H9 (cell line): ENCODE measurements at regions not wholly inside any gene's neighbourhood (a gene's known extent, or its start where the extent isn't known, plus 50 kb on each side); places are given as distances from the start of the nearest gene placed in this dataset.

Source experiments
- DNase-seq: peaks from one replicate; pipeline ENCODE4 v3.0.0-alpha.2; 2017
- H2AFZ ChIP-seq: one replicate; pipeline ENCODE4 v1.6.1; 2013; ENCODE audit warnings: mild to moderate bottlenecking, low read length, control low read depth, moderate library complexity
- H2AK5ac ChIP-seq: 2 replicates; pipeline ENCODE4 v1.6.1; 2013; ENCODE audit warnings: low read length, control low read depth, mixed read lengths; ENCODE audit not compliant: insufficient read length
- H2BK120ac ChIP-seq: one replicate; pipeline ENCODE4 v1.6.1; 2013; ENCODE audit warnings: low read depth, mild to moderate bottlenecking, low read length, control low read depth, inconsistent platforms; ENCODE audit not compliant: poor library complexity, severe bottlenecking
- H2BK12ac ChIP-seq: 2 replicates; pipeline ENCODE4 v1.6.1; 2013; ENCODE audit warnings: low read length, control low read depth, mixed read lengths, low read depth; ENCODE audit not compliant: insufficient read length
- H2BK15ac ChIP-seq: 2 replicates; pipeline ENCODE4 v1.6.1; 2013; ENCODE audit warnings: low read depth, low read length, control low read depth
- H2BK20ac ChIP-seq: one replicate; pipeline ENCODE4 v1.6.1; 2013; ENCODE audit warnings: low read depth, mild to moderate bottlenecking, low read length, control low read depth, inconsistent platforms; ENCODE audit not compliant: poor library complexity, severe bottlenecking
- H2BK5ac ChIP-seq: 2 replicates; pipeline ENCODE4 v1.6.1; 2013; ENCODE audit warnings: low read length, control low read depth, mixed read lengths; ENCODE audit not compliant: insufficient read length
- H3K14ac ChIP-seq: 2 replicates; pipeline ENCODE4 v1.6.1; 2013; ENCODE audit warnings: low read length, control low read depth; ENCODE audit not compliant: insufficient read depth
- H3K18ac ChIP-seq: 2 replicates; pipeline ENCODE4 v1.6.1; 2013; ENCODE audit warnings: low read depth, mild to moderate bottlenecking, mixed read lengths, low read length, control low read depth; ENCODE audit not compliant: insufficient read length
- H3K23ac ChIP-seq: 2 replicates; pipeline ENCODE4 v1.6.1; 2013; ENCODE audit warnings: low read length, control low read depth, mixed read lengths, low read depth; ENCODE audit not compliant: insufficient read length
- H3K23me2 ChIP-seq: 2 replicates; pipeline ENCODE4 v1.6.1; 2013; ENCODE audit warnings: low read depth, mild to moderate bottlenecking, mixed read lengths, low read length, control low read depth; ENCODE audit not compliant: insufficient read length, poor library complexity, severe bottlenecking
- H3K27ac ChIP-seq: 2 replicates; pipeline ENCODE4 v1.5.1; 2013; ENCODE audit warnings: low read length, control low read depth, mixed read lengths, low read depth; ENCODE audit not compliant: insufficient read length
- H3K27me3 ChIP-seq: 2 replicates; pipeline ENCODE4 v1.6.1; 2013; ENCODE audit warnings: low read length, control low read depth, inconsistent platforms; ENCODE audit not compliant: insufficient read depth
- H3K4ac ChIP-seq: 2 replicates; pipeline ENCODE4 v1.6.1; 2013; ENCODE audit warnings: low read depth, mild to moderate bottlenecking, control low read depth, inconsistent platforms, low read length, moderate library complexity
- H3K4me1 ChIP-seq: 2 replicates; pipeline ENCODE4 v1.6.1; 2013; ENCODE audit warnings: low read length, control low read depth, inconsistent platforms; ENCODE audit not compliant: insufficient read depth
- H3K4me2 ChIP-seq: 2 replicates; pipeline ENCODE4 v1.6.1; 2013; ENCODE audit warnings: low read length, control low read depth, mixed read lengths; ENCODE audit not compliant: insufficient read length, insufficient read depth
- H3K56ac ChIP-seq: 2 replicates; pipeline ENCODE4 v1.6.1; 2013; ENCODE audit warnings: low read depth, mild to moderate bottlenecking, mixed read lengths, low read length, control low read depth; ENCODE audit not compliant: insufficient read length
- H3K79me1 ChIP-seq: 2 replicates; pipeline ENCODE4 v1.6.1; 2013; ENCODE audit warnings: low read depth, mild to moderate bottlenecking, moderate library complexity, low read length, control low read depth, inconsistent platforms; ENCODE audit not compliant: insufficient read depth, poor library complexity, severe bottlenecking
- H3K79me2 ChIP-seq: 2 replicates; pipeline ENCODE4 v1.6.1; 2013; ENCODE audit warnings: low read length, control low read depth, inconsistent platforms; ENCODE audit not compliant: insufficient read depth
- H3K9ac ChIP-seq: 2 replicates; pipeline ENCODE4 v1.6.1; 2013; ENCODE audit warnings: low read length, control low read depth, mixed read lengths; ENCODE audit not compliant: insufficient read length; ENCODE audit errors: extremely low read depth
- H3K9me3 ChIP-seq: one replicate; pipeline ENCODE4 v1.6.1; 2013; ENCODE audit warnings: low read depth, low read length, inconsistent platforms; ENCODE audit not compliant: control insufficient read depth
- H3T11ph ChIP-seq: one replicate; pipeline ENCODE4 v1.6.1; 2013; ENCODE audit warnings: mild to moderate bottlenecking, low read length, control low read depth, inconsistent platforms
- H4K20me1 ChIP-seq: one replicate; pipeline ENCODE4 v1.6.1; 2013; ENCODE audit not compliant: control insufficient read depth, insufficient read length, insufficient read depth
- H4K5ac ChIP-seq: 2 replicates; pipeline ENCODE4 v1.6.1; 2013; ENCODE audit warnings: low read depth, mild to moderate bottlenecking, mixed read lengths, low read length, control low read depth; ENCODE audit not compliant: insufficient read length
- H4K8ac ChIP-seq: replicated peaks from 2 replicates; pipeline ENCODE4 v1.6.1; 2013; ENCODE audit warnings: low read length, control low read depth, mixed read lengths, low read depth; ENCODE audit not compliant: insufficient read length
- H4K91ac ChIP-seq: 2 replicates; pipeline ENCODE4 v1.6.1; 2013; ENCODE audit warnings: low read depth, mild to moderate bottlenecking, moderate library complexity, mixed read lengths, low read length, control low read depth; ENCODE audit not compliant: insufficient read length
- H3K27ac Mint-ChIP-seq, 3 experiments: 2 replicates in 2 of 3; 3 replicates in 1 of 3; pipeline ENCODE4 v1.8.0; 2020 to 2021; ENCODE audit warnings: mixed read lengths in 3 of 3, mild to moderate bottlenecking in 1 of 3, moderate library complexity in 1 of 3
- H3K27me3 Mint-ChIP-seq: 2 replicates; pipeline ENCODE4 v1.8.0; 2021; ENCODE audit warnings: low read depth, mild to moderate bottlenecking, moderate library complexity, mixed read lengths
- H3K36me3 Mint-ChIP-seq, 3 experiments: 2 replicates in 2 of 3; 3 replicates in 1 of 3; pipeline ENCODE4 v1.8.0; 2020 to 2021; ENCODE audit warnings: low read depth in 3 of 3, mixed read lengths in 3 of 3; ENCODE audit not compliant: insufficient read depth in 1 of 3
- H3K4me1 Mint-ChIP-seq, 2 experiments: 2 replicates each; pipeline ENCODE4 v1.8.0; 2020; ENCODE audit warnings: mixed read lengths in 2 of 2
- H3K4me3 Mint-ChIP-seq, 2 experiments: 2 replicates in 1 of 2; 3 replicates in 1 of 2; pipeline ENCODE4 v1.8.0; 2020 to 2021; ENCODE audit warnings: mild to moderate bottlenecking in 2 of 2, mixed read lengths in 2 of 2, moderate library complexity in 1 of 2
- H3K9me3 Mint-ChIP-seq, 2 experiments: 2 replicates in 1 of 2; 3 replicates in 1 of 2; pipeline ENCODE4 v1.8.0; 2020; ENCODE audit warnings: mild to moderate bottlenecking in 2 of 2, mixed read lengths in 2 of 2, moderate library complexity in 1 of 2
- WGBS: extraction: QIAGEN DNeasy Blood & Tissue Kit; methylation state at CpG from one replicate; pipeline ENCODE4 v1.1.7; 2013; ENCODE audit warnings: missing lambda C conversion rate, low lambda C conversion rate, mixed read lengths; ENCODE audit not compliant: insufficient read length; ENCODE audit errors: extremely low coverage; 5-methylcytosine and 5-hydroxymethylcytosine counted together
- TF ChIP-seq, protein P1 (sequence below): fragments of 200-600 bp; sonication (generic); conservative IDR thresholded peaks from 3 replicates; pipeline ENCODE4 v1.8.0; 2021; ENCODE audit warnings: antibody characterized with exemption, mild to moderate bottlenecking

DNA sequence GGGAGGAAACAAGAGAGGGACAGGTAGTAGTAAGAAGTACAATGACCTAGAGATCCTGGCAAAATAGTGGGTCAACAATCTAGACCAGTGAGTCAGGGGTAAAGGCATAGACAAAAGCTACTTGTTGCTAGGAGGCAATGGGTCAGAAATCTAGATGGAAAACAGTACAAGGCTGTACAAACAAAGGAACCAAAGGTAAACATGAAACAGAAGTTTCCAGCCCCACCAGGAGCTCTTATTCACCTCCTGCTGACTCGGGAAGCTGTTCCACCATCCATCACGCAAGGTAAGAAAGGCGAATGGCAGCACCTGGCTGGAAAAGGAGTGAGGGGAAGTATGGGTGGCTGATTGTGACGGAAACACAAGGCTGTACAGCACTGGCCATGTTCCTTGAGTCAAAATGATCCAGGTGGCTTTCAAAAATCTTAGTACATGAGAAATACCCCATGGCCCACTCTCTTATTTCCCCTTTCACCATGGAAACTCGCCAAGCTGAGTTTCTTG is 70.5 kb upstream of the RAI14 start:
- H3K23me2 ChIP-seq, result no peaks in the 10 kb centered on the region
- no peak overlapping the region for H2BK5ac ChIP-seq
- no peak overlapping the region for H4K5ac ChIP-seq
- H3K56ac ChIP-seq, result no peak overlapping the region
- no peak overlapping the region for H3K23ac ChIP-seq
- peaks cover 16 to 26% of the 10 kb centered on the region in 2 experiments for H3K4me1 Mint-ChIP-seq
- no peak overlapping the region for H2BK20ac ChIP-seq
- H3K27me3 ChIP-seq, result no peaks in the 10 kb centered on the region
- no peak overlapping the region for H2AFZ ChIP-seq
- no peak overlapping the region for H4K8ac ChIP-seq
- H3K14ac ChIP-seq, result no peak overlapping the region
- peaks cover 0 to 2% (median 0%) of the 10 kb centered on the region in 3 experiments; a peak in 1 of 7 replicates for H3K36me3 Mint-ChIP-seq
- no peak overlapping the region for H3T11ph ChIP-seq
- no peaks in the 10 kb centered on the region for H3K79me2 ChIP-seq
- H3K79me1 ChIP-seq, result no peaks in the 10 kb centered on the region
- no peak overlapping the region for H2BK12ac ChIP-seq
- H3K27ac ChIP-seq, result no peak overlapping the region
- H4K20me1 ChIP-seq, result no peaks in the 10 kb centered on the region
- H3K4me3 Mint-ChIP-seq, result no peak overlapping the region
- DNase-seq, result no peak
- no peak overlapping the region for H4K91ac ChIP-seq
- no CpG with 5 or more reads among the region's 5 CpGs for WGBS
- H3K4me1 ChIP-seq, result no peaks in the 10 kb centered on the region; the same call in 1 of the 2 replicates
- peaks cover 0 to 4% of the 10 kb centered on the region in 2 experiments; a peak in 1 of 5 replicates for H3K9me3 Mint-ChIP-seq
- no peak overlapping the region for H2BK15ac ChIP-seq
- H2BK120ac ChIP-seq, result peak overlapping the region; percentile 52
- TF ChIP-seq, protein P1, sequence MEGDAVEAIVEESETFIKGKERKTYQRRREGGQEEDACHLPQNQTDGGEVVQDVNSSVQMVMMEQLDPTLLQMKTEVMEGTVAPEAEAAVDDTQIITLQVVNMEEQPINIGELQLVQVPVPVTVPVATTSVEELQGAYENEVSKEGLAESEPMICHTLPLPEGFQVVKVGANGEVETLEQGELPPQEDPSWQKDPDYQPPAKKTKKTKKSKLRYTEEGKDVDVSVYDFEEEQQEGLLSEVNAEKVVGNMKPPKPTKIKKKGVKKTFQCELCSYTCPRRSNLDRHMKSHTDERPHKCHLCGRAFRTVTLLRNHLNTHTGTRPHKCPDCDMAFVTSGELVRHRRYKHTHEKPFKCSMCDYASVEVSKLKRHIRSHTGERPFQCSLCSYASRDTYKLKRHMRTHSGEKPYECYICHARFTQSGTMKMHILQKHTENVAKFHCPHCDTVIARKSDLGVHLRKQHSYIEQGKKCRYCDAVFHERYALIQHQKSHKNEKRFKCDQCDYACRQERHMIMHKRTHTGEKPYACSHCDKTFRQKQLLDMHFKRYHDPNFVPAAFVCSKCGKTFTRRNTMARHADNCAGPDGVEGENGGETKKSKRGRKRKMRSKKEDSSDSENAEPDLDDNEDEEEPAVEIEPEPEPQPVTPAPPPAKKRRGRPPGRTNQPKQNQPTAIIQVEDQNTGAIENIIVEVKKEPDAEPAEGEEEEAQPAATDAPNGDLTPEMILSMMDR, result no peak
- no peak overlapping the region for H3K4ac ChIP-seq
- no peaks in the 10 kb centered on the region for H3K9me3 ChIP-seq
- peaks cover 1% of the 10 kb centered on the region; the same call in 1 of the 2 replicates for H3K27me3 Mint-ChIP-seq
- peak overlapping the region in 1 of 3 experiments; percentile 26; a peak in 1 of 7 replicates for H3K27ac Mint-ChIP-seq
- no peak overlapping the region for H3K4me2 ChIP-seq
- H2AK5ac ChIP-seq, result no peak overlapping the region
- H3K18ac ChIP-seq, result no peak overlapping the region
- no peak overlapping the region for H3K9ac ChIP-seq
